BJ (cell line): ENCODE measurements at regions not wholly inside any gene's neighbourhood (a gene's known extent, or its start where the extent isn't known, plus 50 kb on each side); places are given as distances from the start of the nearest gene placed in this dataset.

Experiments
- CTCF ChIA-PET: fragments of 350-600 bp; formaldehyde crosslinking; extraction: SDS; loops from one replicate; lab custom pipeline; 2021; ENCODE audit warnings: antibody characterized with exemption, inconsistent platforms; lab: Yijun Ruan, JAX
- POLR2A ChIA-PET: fragments of 300-600 bp; sonication (Branson Sonifier 250); formaldehyde crosslinking; extraction: SDS; loops from one replicate; lab custom pipeline; 2021; ENCODE audit warnings: antibody characterized with exemption; lab: Charles Lee
- DNase-seq: peaks from one replicate; pipeline ENCODE4 v3.0.0-alpha.2; 2011; ENCODE audit warnings: low read depth
- H3K27me3 ChIP-seq: 2 replicates; pipeline ENCODE4 v1.6.0; 2011; ENCODE audit warnings: low read length; ENCODE audit not compliant: control insufficient read depth, insufficient read depth
- H3K36me3 ChIP-seq: 2 replicates; pipeline ENCODE4 v1.5.1; 2011; ENCODE audit warnings: low read length; ENCODE audit not compliant: control insufficient read depth, insufficient read depth
- H3K4me3 ChIP-seq: 2 replicates; pipeline ENCODE4 v1.5.1; 2011; ENCODE audit warnings: low read depth, mild to moderate bottlenecking, control low read depth, low read length
- CTCF ChIP-seq: IDR thresholded peaks from 2 replicates; pipeline ENCODE4 v1.5.1; 2011; ENCODE audit warnings: low read depth, mild to moderate bottlenecking, control low read depth, inconsistent platforms, low read length, moderate library complexity; ENCODE audit not compliant: insufficient read depth

DNA sequence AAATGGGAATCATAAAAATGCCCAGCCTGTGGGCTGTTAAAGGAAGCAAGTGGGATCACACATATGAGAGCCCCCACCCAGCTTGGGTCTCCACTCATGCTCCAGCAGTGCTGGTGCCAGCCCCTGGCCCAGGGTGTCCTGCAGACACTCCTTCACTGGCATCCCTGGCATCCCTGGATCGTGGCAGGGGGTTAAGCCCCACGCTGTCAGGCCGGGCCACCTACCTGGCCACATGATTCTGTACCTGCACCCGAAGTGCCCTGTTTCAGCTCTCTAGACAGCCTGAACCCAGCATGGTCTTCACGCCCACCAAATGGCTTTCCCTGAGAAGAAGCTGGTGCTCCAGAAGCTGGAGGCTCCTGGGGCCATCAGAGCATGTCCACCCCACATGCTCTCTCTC, 137.4 kb downstream of the INHBB start:
- H3K27me3 ChIP-seq, result no peaks in the 10 kb centered on the region
- H3K4me3 ChIP-seq, result no peak overlapping the region
- DNase-seq, result no peak
- ChIA-PET POLR2A (no interaction called here), CTCF (no interaction called here)
- no peak for TF ChIP-seq CTCF
- H3K36me3 ChIP-seq, result no peaks in the 10 kb centered on the region

GRCh38 chr2:120485096-120485495, 139.2 kb downstream of the INHBB start:
- TF ChIP-seq CTCF, result no peak
- Histone ChIP-seq H3K27me3 (peaks cover 2% of the 10 kb centered on the region; the same call in 1 of the 2 replicates), H3K36me3 (no peaks in the 10 kb centered on the region), H3K4me3 (no peak overlapping the region)
- CTCF ChIA-PET, result interaction anchor here (0.8 kb wide), 1 partner anchor 36 kb away, joined by 3 read pairs; no protein-coding TSS in a partner anchor
- no peak for DNase-seq
- POLR2A ChIA-PET, result no interaction called here

- TF ChIP-seq CTCF, result no peak
- Histone ChIP-seq H3K4me3 (no peak overlapping the region), H3K27me3 (peaks cover 4% of the 10 kb centered on the region; the same call in 1 of the 2 replicates), H3K36me3 (no peaks in the 10 kb centered on the region)
- ChIA-PET POLR2A (no interaction called here), CTCF (no interaction called here)
- DNase-seq, result no peak
These were observed 140.5 kb downstream of the INHBB start for GRCh38 chr2:120486441-120486840.

GRCh38 chr2:120486946-120487345, 141.0 kb downstream of the INHBB start:
- no peak for TF ChIP-seq CTCF
- no peak overlapping the region for H3K4me3 ChIP-seq
- H3K27me3 ChIP-seq, result peaks cover 4% of the 10 kb centered on the region; the same call in 1 of the 2 replicates
- no peak for DNase-seq
- POLR2A ChIA-PET, result no interaction called here
- no peaks in the 10 kb centered on the region for H3K36me3 ChIP-seq
- CTCF ChIA-PET, result no interaction called here

DNA sequence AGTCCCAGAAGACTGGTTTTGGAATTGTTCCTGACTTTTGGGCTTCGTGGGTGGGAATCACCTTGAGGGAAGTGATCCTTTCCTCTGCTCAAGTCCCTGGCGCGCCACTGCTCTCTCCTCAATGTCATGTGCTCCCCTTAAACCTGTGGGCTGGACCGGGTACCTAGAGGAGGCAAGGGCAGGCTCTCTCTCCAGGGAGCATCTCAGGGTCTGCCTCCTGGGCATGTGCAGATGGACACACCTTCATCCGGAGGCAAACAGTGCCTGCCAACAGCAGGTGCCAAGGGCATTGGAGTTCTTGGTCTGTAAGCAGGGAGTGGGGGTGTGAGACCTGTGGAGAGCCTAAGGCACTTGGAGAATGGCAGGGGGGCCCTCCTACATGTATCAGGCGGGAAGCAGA, 142.6 kb downstream of the INHBB start:
- ChIA-PET POLR2A (no interaction called here), CTCF (no interaction called here)
- no peak for TF ChIP-seq CTCF
- no peak overlapping the region for H3K4me3 ChIP-seq
- peaks cover 4% of the 10 kb centered on the region; the same call in 1 of the 2 replicates for H3K27me3 ChIP-seq
- no peaks in the 10 kb centered on the region for H3K36me3 ChIP-seq
- DNase-seq, result no peak
